Activated naive CD8-positive, alpha-beta T cell (primary cell): ENCODE measurements at regions not wholly inside any gene's neighbourhood (a gene's known extent, or its start where the extent isn't known, plus 50 kb on each side); places are given as distances from the start of the nearest gene placed in this dataset.
"Not testable (repeated sequence)": the region's sequence is repeated elsewhere in the genome, so short reads cannot be mapped to it uniquely, and the experiment has no call there.

Source experiments
- H3K27ac Mint-ChIP-seq: one replicate; pipeline ENCODE4 v1.8.0; 2021; ENCODE audit warnings: mixed read lengths
- H3K27me3 Mint-ChIP-seq: one replicate; pipeline ENCODE4 v1.8.0; 2021; ENCODE audit warnings: mixed read lengths
- H3K36me3 Mint-ChIP-seq: one replicate; pipeline ENCODE4 v1.8.0; 2021; ENCODE audit warnings: mixed read lengths
- H3K4me1 Mint-ChIP-seq: one replicate; pipeline ENCODE4 v1.8.0; 2021; ENCODE audit warnings: low read depth, mixed read lengths
- H3K4me3 Mint-ChIP-seq: one replicate; pipeline ENCODE4 v1.8.0; 2021; ENCODE audit warnings: mild to moderate bottlenecking, mixed read lengths
- H3K9me3 Mint-ChIP-seq: one replicate; pipeline ENCODE4 v1.8.0; 2021; ENCODE audit warnings: low read depth, mixed read lengths

DNA sequence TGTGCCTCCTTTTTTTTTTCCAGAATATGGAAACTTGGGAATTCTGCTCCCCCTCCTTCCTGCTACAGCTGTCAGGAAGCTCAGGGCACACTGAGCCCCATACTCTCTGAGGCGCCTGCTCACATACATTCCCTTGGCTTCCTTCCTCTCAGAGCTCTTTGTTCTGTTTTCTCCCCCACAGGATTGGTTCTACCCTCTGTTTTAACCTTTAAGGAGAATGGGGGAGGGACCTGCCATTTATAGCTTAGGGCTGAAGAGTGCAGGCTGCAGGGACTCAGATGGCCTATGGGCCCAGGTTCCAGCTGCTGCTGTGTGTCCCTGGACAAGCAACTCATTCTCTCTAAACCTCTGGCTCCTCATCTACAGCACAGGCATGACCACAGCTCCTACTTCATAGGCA lies 70.7 kb upstream of the HUWE1 start:
- not testable (repeated sequence) for H3K9me3 Mint-ChIP-seq, H3K4me1 Mint-ChIP-seq, H3K27ac Mint-ChIP-seq, H3K36me3 Mint-ChIP-seq, H3K27me3 Mint-ChIP-seq, H3K4me3 Mint-ChIP-seq

DNA sequence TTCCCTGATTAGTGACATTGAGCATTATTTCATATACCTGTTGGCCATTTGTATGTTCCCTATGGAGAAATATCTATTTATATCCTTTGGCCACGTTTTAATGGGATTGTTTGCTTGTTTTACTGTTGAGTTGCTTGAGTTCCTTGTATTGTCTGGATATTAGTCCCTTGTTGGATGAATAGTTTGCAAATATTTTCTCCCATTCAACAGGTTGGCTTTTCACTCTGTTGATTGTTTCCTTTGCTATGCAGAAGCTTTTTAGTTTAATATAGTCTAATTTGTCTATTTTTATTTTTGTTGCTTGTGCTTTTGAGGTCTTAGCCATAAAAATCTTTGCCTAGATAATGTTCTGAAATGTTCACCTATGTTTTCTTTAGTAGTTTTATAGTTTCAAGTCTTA lies 60.2 kb upstream of the HUWE1 start:
- H3K27me3 Mint-ChIP-seq: no peaks in the 10 kb centered on the region
- no peak overlapping the region for H3K27ac Mint-ChIP-seq
- H3K9me3 Mint-ChIP-seq: no peaks in the 10 kb centered on the region
- no peaks in the 10 kb centered on the region for H3K4me1 Mint-ChIP-seq
- H3K36me3 Mint-ChIP-seq: no peaks in the 10 kb centered on the region
- H3K4me3 Mint-ChIP-seq: no peak overlapping the region

DNA sequence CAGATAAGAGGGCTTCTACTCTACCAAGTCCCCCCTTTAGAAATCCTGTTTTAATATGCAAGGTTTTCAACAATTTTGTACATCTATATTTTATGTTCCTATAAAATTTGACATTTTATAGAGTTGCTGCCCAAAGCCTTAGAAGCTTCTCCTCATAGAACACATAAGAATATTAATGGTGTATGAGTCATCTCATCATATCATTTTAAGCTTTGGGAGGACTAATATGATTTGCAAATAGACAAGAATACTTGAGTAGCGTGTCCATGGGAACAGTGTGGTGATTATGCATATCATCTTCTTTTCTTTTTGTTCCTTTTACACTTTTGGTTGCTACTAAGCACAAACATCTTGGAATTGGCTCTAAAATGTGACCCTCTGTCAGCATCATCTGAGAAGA lies 56.7 kb upstream of the HUWE1 start:
- Mint-ChIP-seq H3K4me1 (peaks cover 5% of the 10 kb centered on the region), H3K4me3 (no peak overlapping the region), H3K27me3 (no peaks in the 10 kb centered on the region), H3K9me3 (no peaks in the 10 kb centered on the region), H3K27ac (no peak overlapping the region), H3K36me3 (no peaks in the 10 kb centered on the region)

DNA sequence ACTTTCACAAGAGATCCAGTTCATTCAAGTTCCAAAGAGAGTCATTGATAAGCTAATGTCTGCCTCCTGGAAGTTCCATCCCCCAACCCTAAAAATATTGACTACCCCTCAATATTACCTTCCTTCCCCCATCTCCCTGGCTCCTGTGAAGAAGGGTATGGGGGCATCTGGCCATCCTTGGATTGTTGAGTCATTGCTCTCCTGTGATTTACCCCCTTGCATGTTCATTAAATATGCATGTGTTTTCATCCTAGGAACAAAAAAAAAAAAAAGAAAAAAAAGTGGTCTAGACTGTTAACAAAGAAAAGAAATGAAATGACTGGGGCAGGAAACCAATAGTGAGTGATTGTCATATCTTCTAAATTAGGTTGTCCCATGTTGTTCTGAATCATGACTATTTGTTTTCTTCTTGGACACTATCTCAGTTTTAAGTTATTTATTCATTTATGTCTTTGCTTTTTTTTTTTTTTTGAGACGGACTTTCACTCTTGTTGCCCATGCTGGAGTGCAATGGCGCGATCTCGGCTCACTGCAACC lies 51.9 kb upstream of the HUWE1 start:
- Mint-ChIP-seq H3K27ac (no peak overlapping the region), H3K4me3 (no peak overlapping the region), H3K36me3 (peaks cover 4% of the 10 kb centered on the region), H3K9me3 (peaks cover 4% of the 10 kb centered on the region), H3K4me1 (peaks cover 19% of the 10 kb centered on the region), H3K27me3 (no peaks in the 10 kb centered on the region)
